Superior temporal gyrus (tissue), 1 donor: ENCODE measurements at regions not wholly inside any gene's neighbourhood (a gene's known extent, or its start where the extent isn't known, plus 50 kb on each side); places are given as distances from the start of the nearest gene placed in this dataset.

Source experiments
- DNase-seq: peaks from one replicate; pipeline ENCODE4 v3.0.0-alpha.2; 2016; ENCODE audit errors: extremely low spot score

GRCh38 chr10:131650771-131651673 is 249.8 kb upstream of the PPP2R2D start:
- no peak for DNase-seq

- peak; percentile 38 for DNase-seq
These were observed 249.0 kb upstream of the PPP2R2D start for GRCh38 chr10:131651674-131652437.

- no peak for DNase-seq
These were observed 248.2 kb upstream of the PPP2R2D start for GRCh38 chr10:131652438-131653139.

GRCh38 chr10:131653140-131653539 is 247.7 kb upstream of the PPP2R2D start:
- DNase-seq: no peak

GRCh38 chr10:131653554-131654470 is 247.0 kb upstream of the PPP2R2D start:
- DNase-seq: no peak

GRCh38 chr10:131654471-131655087 is 246.2 kb upstream of the PPP2R2D start:
- DNase-seq: no peak

GRCh38 chr10:131655101-131655849 is 245.5 kb upstream of the PPP2R2D start:
- DNase-seq: no peak

- DNase-seq: no peak
These were observed 244.8 kb upstream of the PPP2R2D start for GRCh38 chr10:131656009-131656408.

- no peak for DNase-seq
These were observed 244.4 kb upstream of the PPP2R2D start for GRCh38 chr10:131656431-131656841.

- no peak for DNase-seq
These were observed 243.4 kb upstream of the PPP2R2D start for GRCh38 chr10:131657318-131657984.

GRCh38 chr10:131657985-131658330 is 242.8 kb upstream of the PPP2R2D start:
- no peak for DNase-seq

- no peak for DNase-seq
These were observed 242.2 kb upstream of the PPP2R2D start for GRCh38 chr10:131658476-131659110.

GRCh38 chr10:131660427-131660826 is 240.4 kb upstream of the PPP2R2D start:
- no peak for DNase-seq

- no peak for DNase-seq
These were observed 238.0 kb upstream of the PPP2R2D start for GRCh38 chr10:131662851-131663250.

- DNase-seq: no peak
These were observed 237.5 kb upstream of the PPP2R2D start for GRCh38 chr10:131663351-131663750.

- DNase-seq: no peak
These were observed 234.7 kb upstream of the PPP2R2D start for GRCh38 chr10:131666091-131666490.

GRCh38 chr10:131667047-131667446 is 233.8 kb upstream of the PPP2R2D start:
- DNase-seq: no peak

GRCh38 chr10:131667561-131667960 is 233.2 kb upstream of the PPP2R2D start:
- no peak for DNase-seq

GRCh38 chr10:131668903-131669302 is 231.9 kb upstream of the PPP2R2D start:
- DNase-seq: no peak
